HG03095 (cell line): ENCODE measurements at regions not wholly inside any gene's neighbourhood (a gene's known extent, or its start where the extent isn't known, plus 50 kb on each side); places are given as distances from the start of the nearest gene placed in this dataset.
"Not testable (repeated sequence)": the region's sequence is repeated elsewhere in the genome, so short reads cannot be mapped to it uniquely, and the experiment has no call there.

Experiments
- ATAC-seq: cut with Tn5 transposase; IDR thresholded peaks from one replicate; pipeline ENCODE4 v1.9.1; 2021; ENCODE audit warnings: moderate library complexity; ENCODE audit not compliant: unreplicated experiment

- ATAC-seq = not testable (repeated sequence)
Observed at GRCh38 chr12:9543341-9543740, 64.4 kb downstream of the KLRB1 start.

- ATAC-seq = not testable (repeated sequence)
Observed at GRCh38 chr12:9542827-9543226, 64.9 kb downstream of the KLRB1 start.

GRCh38 chr12:9515925-9516324 lies 91.8 kb downstream of the KLRB1 start:
- ATAC-seq = not testable (repeated sequence)

- ATAC-seq = not testable (repeated sequence)
Observed at GRCh38 chr12:9512695-9513094, 95.0 kb downstream of the KLRB1 start.

GRCh38 chr12:9510392-9511011 lies 97.2 kb downstream of the KLRB1 start:
- ATAC-seq = not testable (repeated sequence)

GRCh38 chr12:9509464-9510161 lies 98.1 kb downstream of the KLRB1 start:
- ATAC-seq = no peak

GRCh38 chr12:9506746-9507145 lies 101.0 kb downstream of the KLRB1 start:
- no peak for ATAC-seq

GRCh38 chr12:9503384-9503783 lies 104.3 kb downstream of the KLRB1 start:
- ATAC-seq = not testable (repeated sequence)

GRCh38 chr12:9502845-9503244 lies 104.9 kb downstream of the KLRB1 start:
- not testable (repeated sequence) for ATAC-seq

- ATAC-seq = not testable (repeated sequence)
Observed at GRCh38 chr12:9493325-9493724, 114.4 kb downstream of the KLRB1 start.

GRCh38 chr12:9481289-9481688 lies 126.4 kb downstream of the KLRB1 start:
- not testable (repeated sequence) for ATAC-seq

- not testable (repeated sequence) for ATAC-seq
Observed at GRCh38 chr12:9474197-9474596, 133.5 kb downstream of the KLRB1 start.

- not testable (repeated sequence) for ATAC-seq
Observed at GRCh38 chr12:9473638-9474037, 134.1 kb downstream of the KLRB1 start.

- not testable (repeated sequence) for ATAC-seq
Observed at GRCh38 chr12:9471501-9471900, 136.2 kb downstream of the KLRB1 start.

GRCh38 chr12:9470367-9470766 lies 137.3 kb downstream of the KLRB1 start:
- ATAC-seq = peak; percentile 54

GRCh38 chr12:9469956-9470355 lies 137.8 kb downstream of the KLRB1 start:
- ATAC-seq = not testable (repeated sequence)

- not testable (repeated sequence) for ATAC-seq
Observed at GRCh38 chr12:9469463-9469862, 138.3 kb downstream of the KLRB1 start.

- ATAC-seq = not testable (repeated sequence)
Observed at GRCh38 chr12:9468998-9469397, 138.7 kb downstream of the KLRB1 start.

GRCh38 chr12:9468144-9468543 lies 139.6 kb downstream of the KLRB1 start:
- not testable (repeated sequence) for ATAC-seq

GRCh38 chr12:9464408-9464807 lies 143.3 kb downstream of the KLRB1 start:
- no peak for ATAC-seq

GRCh38 chr12:9455516-9455915 lies 152.2 kb downstream of the KLRB1 start:
- not testable (repeated sequence) for ATAC-seq

- not testable (repeated sequence) for ATAC-seq
Observed at GRCh38 chr12:9454021-9454420, 153.7 kb downstream of the KLRB1 start.
